ENCODE measurements at regions not wholly inside any gene's neighbourhood (a gene's known extent, or its start where the extent isn't known, plus 50 kb on each side); places are given as distances from the start of the nearest gene placed in this dataset.

GRCh38 chr7:12949060-12949931, 261.9 kb downstream of the ARL4A start:
- no peak for DNase-seq

GRCh38 chr7:12951397-12951801, 264.0 kb downstream of the ARL4A start:
- DNase-seq = no peak

- no peak for DNase-seq
These were observed 267.1 kb downstream of the ARL4A start for GRCh38 chr7:12954380-12955033.

- DNase-seq = no peak
These were observed 270.1 kb downstream of the ARL4A start for GRCh38 chr7:12957487-12957886.

- DNase-seq = no peak
These were observed 274.6 kb downstream of the ARL4A start for GRCh38 chr7:12961910-12962480.

- no peak for DNase-seq
These were observed 276.0 kb downstream of the ARL4A start for GRCh38 chr7:12963435-12963834.

- no peak for DNase-seq
These were observed 277.4 kb downstream of the ARL4A start for GRCh38 chr7:12964836-12965235.

- no peak for DNase-seq
These were observed 278.3 kb downstream of the ARL4A start for GRCh38 chr7:12965767-12966166.

- no peak for DNase-seq
These were observed 279.9 kb downstream of the ARL4A start for GRCh38 chr7:12967322-12967721.

- no peak for DNase-seq
These were observed 281.5 kb downstream of the ARL4A start for GRCh38 chr7:12968836-12969422.

- DNase-seq = no peak
These were observed 283.2 kb downstream of the ARL4A start for GRCh38 chr7:12970626-12971025.

- DNase-seq = no peak
These were observed 287.2 kb downstream of the ARL4A start for GRCh38 chr7:12974451-12975166.

GRCh38 chr7:12975412-12975811, 288.0 kb downstream of the ARL4A start:
- DNase-seq = no peak

GRCh38 chr7:12979181-12979580, 291.7 kb downstream of the ARL4A start:
- no peak for DNase-seq

GRCh38 chr7:12982178-12982577, 294.7 kb downstream of the ARL4A start:
- DNase-seq = no peak

GRCh38 chr7:12984117-12984516, 296.7 kb downstream of the ARL4A start:
- DNase-seq = no peak

GRCh38 chr7:12985228-12985627, 297.8 kb downstream of the ARL4A start:
- no peak for DNase-seq

GRCh38 chr7:12985752-12986151, 298.3 kb downstream of the ARL4A start:
- no peak for DNase-seq

GRCh38 chr7:12987238-12987637, 299.8 kb downstream of the ARL4A start:
- no peak for DNase-seq

- DNase-seq = no peak
These were observed 303.0 kb downstream of the ARL4A start for GRCh38 chr7:12990440-12990839.

GRCh38 chr7:12993025-12993424, 305.6 kb downstream of the ARL4A start:
- no peak for DNase-seq

- no peak for DNase-seq
These were observed 308.6 kb downstream of the ARL4A start for GRCh38 chr7:12995912-12996469.

GRCh38 chr7:13007331-13007730, 319.9 kb downstream of the ARL4A start:
- no peak for DNase-seq

All from NCI-H2029 (cell line).